Activated naive CD8-positive, alpha-beta T cell treated with anti-CD3 and anti-CD28 coated beads, Interleukin-2, amount 10 ng/mL, durations not matched to agents 7 days and 5 days (primary cell): ENCODE measurements at regions not wholly inside any gene's neighbourhood (a gene's known extent, or its start where the extent isn't known, plus 50 kb on each side); places are given as distances from the start of the nearest gene placed in this dataset.
A peak's percentile ranks its signal among the peaks of the same experiment; 100 is the strongest.

ENCODE experiments used
- ATAC-seq: fragments of 150-1000 bp; cut with Tn5 transposase; one replicate; pipeline ENCODE4 v1.10.0; 2021; ENCODE audit warnings: low read depth, moderate library complexity
- POLR2A ChIA-PET: fragments of 350-600 bp; sonication (Branson Sonifier 250); formaldehyde crosslinking; loops from one replicate; lab custom pipeline; 2021; ENCODE audit warnings: antibody characterized with exemption; lab: Charles Lee
- DNase-seq: peaks from one replicate; pipeline ENCODE4 v3.0.0; 2021
- H3K27ac Mint-ChIP-seq: one replicate; pipeline ENCODE4 v1.8.0; 2022; ENCODE audit warnings: mild to moderate bottlenecking, mixed read lengths
- H3K27me3 Mint-ChIP-seq: one replicate; pipeline ENCODE4 v1.8.0; 2022; ENCODE audit warnings: mild to moderate bottlenecking, moderate library complexity, mixed read lengths
- H3K36me3 Mint-ChIP-seq: one replicate; pipeline ENCODE4 v1.8.0; 2021; ENCODE audit warnings: mild to moderate bottlenecking, mixed read lengths
- H3K4me1 Mint-ChIP-seq: one replicate; pipeline ENCODE4 v1.8.0; 2021; ENCODE audit warnings: mixed read lengths
- H3K4me3 Mint-ChIP-seq: one replicate; pipeline ENCODE4 v1.8.0; 2022; ENCODE audit warnings: mild to moderate bottlenecking, moderate library complexity, mixed read lengths
- H3K9me3 Mint-ChIP-seq: one replicate; pipeline ENCODE4 v1.8.0; 2021; ENCODE audit warnings: mixed read lengths

DNA sequence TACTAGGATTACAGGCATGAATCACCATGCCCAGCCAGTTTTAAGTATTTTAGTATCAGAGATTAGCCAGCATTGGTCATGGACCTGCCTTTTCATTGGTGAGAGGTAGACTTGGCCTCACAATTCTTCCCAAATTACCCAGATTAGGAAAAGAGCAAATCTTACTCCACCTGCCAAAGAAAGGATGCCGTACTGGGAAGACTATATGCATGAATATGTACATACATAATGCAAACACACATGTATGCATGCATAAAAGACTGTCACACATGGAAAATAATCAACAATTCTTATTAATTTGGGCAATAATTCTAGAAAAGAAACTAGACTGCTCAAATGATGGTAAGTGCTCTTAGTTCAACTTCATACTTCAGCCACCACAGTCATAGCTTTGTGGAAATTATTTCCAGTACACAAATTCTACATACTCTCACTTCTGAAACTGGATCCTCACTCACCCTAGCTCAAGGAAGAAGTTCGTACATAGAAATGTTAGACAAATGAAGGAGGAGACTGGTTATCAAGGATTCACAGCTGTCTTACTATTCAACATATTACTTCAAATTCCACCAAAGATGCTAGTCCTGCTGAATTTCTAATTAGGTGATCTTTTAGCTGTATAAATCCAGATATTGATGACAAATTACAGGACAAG lies 73.7 kb downstream of the MINAR2 start:
- POLR2A ChIA-PET, result no interaction called here
- H3K4me1 Mint-ChIP-seq, result no peaks in the 10 kb centered on the region
- DNase-seq (no peak), ATAC-seq (no peak)
- H3K36me3 Mint-ChIP-seq, result no peaks in the 10 kb centered on the region
- no peak overlapping the region for H3K27ac Mint-ChIP-seq
- H3K9me3 Mint-ChIP-seq, result peaks cover 2% of the 10 kb centered on the region
- H3K27me3 Mint-ChIP-seq, result no peaks in the 10 kb centered on the region
- no peak overlapping the region for H3K4me3 Mint-ChIP-seq

DNA sequence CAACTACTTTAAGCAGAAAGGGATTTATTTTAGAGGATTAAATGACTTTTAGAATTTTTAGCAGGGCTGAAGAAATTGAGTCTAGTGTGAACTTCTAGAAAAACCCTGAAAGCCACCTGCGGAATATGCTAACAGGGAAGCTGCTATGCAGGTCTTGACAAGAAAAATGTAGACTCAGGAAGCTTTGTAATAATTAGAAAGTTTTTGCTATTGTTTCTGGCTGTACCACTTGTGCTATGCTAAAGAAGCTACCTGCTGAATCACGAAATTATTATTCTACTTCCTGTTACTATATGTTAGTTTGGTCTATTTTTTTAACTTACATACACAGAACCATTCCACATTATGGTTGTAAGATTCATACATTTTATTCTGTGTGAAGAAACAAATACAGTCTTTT lies 74.0 kb upstream of the CHSY3 start:
- H3K9me3 Mint-ChIP-seq, result no peaks in the 10 kb centered on the region
- DNase-seq, result no peak
- H3K27me3 Mint-ChIP-seq, result no peaks in the 10 kb centered on the region
- no peak for ATAC-seq
- POLR2A ChIA-PET, result no interaction called here
- no peak overlapping the region for H3K27ac Mint-ChIP-seq
- H3K4me1 Mint-ChIP-seq, result no peaks in the 10 kb centered on the region
- no peak overlapping the region for H3K4me3 Mint-ChIP-seq
- H3K36me3 Mint-ChIP-seq, result no peaks in the 10 kb centered on the region

DNA sequence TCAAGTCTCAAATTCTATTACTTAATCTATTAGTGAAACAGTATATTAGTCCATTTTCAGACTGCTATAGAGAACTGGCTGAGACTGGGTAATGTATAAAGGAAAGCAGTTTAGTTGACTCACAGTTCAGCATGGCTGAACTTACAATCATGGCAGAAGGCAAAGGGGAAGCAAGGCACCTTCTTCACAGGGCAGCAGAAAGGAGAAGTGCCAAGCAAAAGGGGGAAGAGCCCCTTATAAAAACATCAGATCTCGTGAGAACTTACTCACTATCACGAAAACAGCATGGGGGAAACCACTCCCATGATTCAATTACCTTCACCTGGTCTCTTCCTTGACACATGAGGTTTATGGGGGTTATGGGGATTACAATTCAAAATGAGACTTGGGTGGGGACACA lies 67.9 kb upstream of the CHSY3 start:
- H3K27ac Mint-ChIP-seq, result no peak overlapping the region
- H3K27me3 Mint-ChIP-seq, result no peaks in the 10 kb centered on the region
- H3K9me3 Mint-ChIP-seq, result no peaks in the 10 kb centered on the region
- POLR2A ChIA-PET, result no interaction called here
- H3K4me1 Mint-ChIP-seq, result no peaks in the 10 kb centered on the region
- no peak for ATAC-seq
- no peak for DNase-seq
- no peaks in the 10 kb centered on the region for H3K36me3 Mint-ChIP-seq
- H3K4me3 Mint-ChIP-seq, result no peak overlapping the region

DNA sequence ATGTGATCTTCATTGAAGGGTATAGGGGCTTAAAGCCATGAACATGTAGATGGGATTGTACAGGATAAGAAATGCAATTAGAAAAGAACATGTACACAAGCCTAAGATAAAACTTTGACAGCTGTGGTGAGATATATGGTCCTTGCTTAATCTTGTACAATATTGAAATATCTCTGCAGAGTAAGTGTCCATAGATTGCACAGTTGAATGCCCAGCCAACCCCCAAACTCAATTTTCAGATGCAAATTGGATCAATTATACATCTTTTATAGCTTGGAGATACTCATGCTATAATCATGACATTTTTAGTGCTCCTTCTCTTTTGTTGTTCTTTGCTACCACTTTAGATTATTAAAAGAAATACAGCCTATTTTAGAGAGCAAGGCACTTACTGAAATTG lies 59.5 kb upstream of the CHSY3 start:
- ATAC-seq (no peak), DNase-seq (no peak)
- H3K9me3 Mint-ChIP-seq, result no peaks in the 10 kb centered on the region
- H3K27ac Mint-ChIP-seq, result no peak overlapping the region
- POLR2A ChIA-PET, result no interaction called here
- no peaks in the 10 kb centered on the region for H3K36me3 Mint-ChIP-seq
- peaks cover 4% of the 10 kb centered on the region for H3K27me3 Mint-ChIP-seq
- no peak overlapping the region for H3K4me3 Mint-ChIP-seq
- H3K4me1 Mint-ChIP-seq, result no peaks in the 10 kb centered on the region

DNA sequence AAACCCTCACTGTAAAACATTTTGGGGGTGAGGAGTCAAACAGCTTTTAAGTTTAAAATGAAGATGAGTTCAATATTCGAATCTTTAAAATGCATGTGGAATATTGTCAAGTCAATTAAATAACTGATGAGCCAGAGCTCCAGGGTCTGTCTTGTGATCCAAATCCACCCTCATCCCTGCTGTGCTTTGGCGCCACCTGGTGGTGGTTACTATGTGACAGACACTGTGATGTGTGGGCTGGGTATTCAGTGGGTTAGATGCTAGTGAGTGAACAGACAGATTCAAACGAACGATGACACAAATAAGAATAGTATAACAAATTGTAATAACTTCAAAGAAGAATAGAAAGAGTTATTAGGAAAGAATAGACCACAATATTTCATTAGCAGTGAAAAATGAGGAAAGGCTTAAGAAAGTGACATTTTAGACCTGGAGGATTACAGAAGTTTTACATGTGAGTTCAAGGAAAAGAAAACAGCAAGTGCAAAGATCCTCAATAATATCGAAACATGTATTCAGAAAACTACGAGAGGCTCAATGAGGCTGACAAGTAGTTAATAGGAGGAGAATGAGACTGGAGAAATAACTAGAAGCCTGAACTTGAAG lies 51.4 kb upstream of the CHSY3 start:
- H3K4me1 Mint-ChIP-seq, result no peaks in the 10 kb centered on the region
- no peak overlapping the region for H3K4me3 Mint-ChIP-seq
- no peaks in the 10 kb centered on the region for H3K9me3 Mint-ChIP-seq
- no peak overlapping the region for H3K27ac Mint-ChIP-seq
- H3K27me3 Mint-ChIP-seq, result peaks cover 11% of the 10 kb centered on the region
- POLR2A ChIA-PET, result no interaction called here
- peak; percentile 76 for ATAC-seq
- peak; percentile 66 for DNase-seq
- H3K36me3 Mint-ChIP-seq, result no peaks in the 10 kb centered on the region

DNA sequence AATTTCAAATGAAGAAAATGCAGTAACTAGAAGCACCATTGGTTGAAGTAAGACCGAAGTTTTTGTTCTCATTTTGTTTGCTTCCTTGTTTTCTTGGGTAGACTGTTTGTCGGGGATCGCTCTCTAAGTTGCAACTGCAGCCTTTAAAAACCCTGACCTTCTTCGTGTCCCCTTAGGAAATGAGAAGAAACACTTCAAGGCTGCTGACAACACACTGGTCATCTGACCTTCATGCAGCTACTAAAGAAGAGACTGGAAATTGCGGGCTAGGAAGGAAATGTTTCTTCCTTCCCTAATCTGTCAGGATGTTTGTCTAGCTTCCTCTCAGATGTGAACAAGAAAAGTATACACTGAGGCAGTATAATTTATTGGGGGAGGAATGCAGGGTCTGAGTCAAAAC lies 50.7 kb upstream of the CHSY3 start:
- Mint-ChIP-seq H3K4me3 (no peak overlapping the region), H3K9me3 (no peaks in the 10 kb centered on the region), H3K36me3 (no peaks in the 10 kb centered on the region), H3K27me3 (peaks cover 11% of the 10 kb centered on the region), H3K27ac (no peak overlapping the region), H3K4me1 (no peaks in the 10 kb centered on the region)
- ATAC-seq (no peak), DNase-seq (no peak)
- POLR2A ChIA-PET, result no interaction called here
